Stimulated activated CD4-positive, alpha-beta T cell treated with anti-CD3 and anti-CD28 coated beads, TNF-alpha, amount 100 ng/mL, for 4 hours (primary cell): ENCODE measurements at regions not wholly inside any gene's neighbourhood (a gene's known extent, or its start where the extent isn't known, plus 50 kb on each side); places are given as distances from the start of the nearest gene placed in this dataset.
A peak's percentile ranks its signal among the peaks of the same experiment; 100 is the strongest.

Experiments used
- DNase-seq, 3 experiments: peaks; one replicate each; pipeline ENCODE4 v3.0.0-alpha.2; 2020; ENCODE audit warnings: low read depth in 3 of 3

DNA sequence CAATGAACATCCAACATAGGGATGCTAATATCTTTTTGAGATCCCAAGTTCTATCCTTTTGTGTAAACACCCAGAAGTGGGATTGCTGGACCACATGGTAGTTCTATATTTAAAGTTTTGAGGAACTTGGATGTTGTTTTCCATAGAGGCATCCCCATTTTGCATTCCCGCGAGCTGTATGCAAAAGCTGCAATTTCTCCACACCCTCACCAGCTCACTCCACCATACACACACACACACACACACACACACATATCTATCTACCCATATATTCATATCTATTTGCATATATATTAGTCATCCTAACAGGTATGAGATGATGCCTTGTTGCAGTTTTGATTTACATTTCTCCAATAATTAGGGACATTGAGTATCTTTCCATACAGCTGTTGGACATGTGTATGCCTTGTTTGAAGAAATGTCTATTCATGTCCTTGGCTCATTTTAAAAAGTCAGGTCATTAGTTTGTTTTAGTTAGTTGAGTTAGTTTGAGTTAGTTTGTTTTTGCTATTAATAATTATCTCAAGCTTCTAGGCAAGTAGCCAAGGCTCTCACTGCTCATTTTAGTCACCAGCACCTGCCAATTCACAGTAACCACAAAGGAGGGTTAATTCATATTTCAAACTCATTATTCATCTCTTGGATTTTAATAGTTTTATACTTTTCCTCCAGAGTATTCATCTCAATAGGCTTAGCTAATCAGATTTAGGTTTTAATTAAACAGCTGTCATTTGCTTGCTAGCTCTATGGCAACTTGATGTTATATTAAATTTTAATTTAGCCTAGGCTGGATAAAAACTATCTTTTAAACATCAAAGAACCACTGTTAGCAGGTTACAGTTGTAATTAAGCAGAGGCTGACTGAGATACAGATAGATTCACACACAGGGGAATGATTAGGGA lies 1435.9 kb upstream of the TMEM132C start:
- DNase-seq = no peak

DNA sequence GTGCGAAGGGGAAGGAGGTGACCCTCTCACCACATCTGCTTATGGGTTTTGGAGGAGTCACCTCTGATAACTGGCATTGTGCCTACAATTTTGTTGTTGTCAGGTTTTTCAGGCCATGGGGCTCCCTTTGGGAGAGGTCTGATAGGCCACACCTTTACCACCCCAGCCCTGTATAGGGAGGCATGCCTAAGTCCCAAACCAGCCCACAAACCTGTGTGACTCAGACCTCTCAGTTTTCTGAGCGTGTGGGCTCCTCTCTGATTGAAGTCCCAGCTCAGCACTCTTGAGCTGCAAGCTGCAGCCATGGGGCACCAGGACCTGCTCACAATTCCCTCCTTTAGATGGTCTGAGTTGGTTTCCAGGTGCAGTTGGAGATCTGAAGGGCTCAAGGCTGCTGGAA lies 1429.3 kb upstream of the TMEM132C start:
- no peak for DNase-seq

DNA sequence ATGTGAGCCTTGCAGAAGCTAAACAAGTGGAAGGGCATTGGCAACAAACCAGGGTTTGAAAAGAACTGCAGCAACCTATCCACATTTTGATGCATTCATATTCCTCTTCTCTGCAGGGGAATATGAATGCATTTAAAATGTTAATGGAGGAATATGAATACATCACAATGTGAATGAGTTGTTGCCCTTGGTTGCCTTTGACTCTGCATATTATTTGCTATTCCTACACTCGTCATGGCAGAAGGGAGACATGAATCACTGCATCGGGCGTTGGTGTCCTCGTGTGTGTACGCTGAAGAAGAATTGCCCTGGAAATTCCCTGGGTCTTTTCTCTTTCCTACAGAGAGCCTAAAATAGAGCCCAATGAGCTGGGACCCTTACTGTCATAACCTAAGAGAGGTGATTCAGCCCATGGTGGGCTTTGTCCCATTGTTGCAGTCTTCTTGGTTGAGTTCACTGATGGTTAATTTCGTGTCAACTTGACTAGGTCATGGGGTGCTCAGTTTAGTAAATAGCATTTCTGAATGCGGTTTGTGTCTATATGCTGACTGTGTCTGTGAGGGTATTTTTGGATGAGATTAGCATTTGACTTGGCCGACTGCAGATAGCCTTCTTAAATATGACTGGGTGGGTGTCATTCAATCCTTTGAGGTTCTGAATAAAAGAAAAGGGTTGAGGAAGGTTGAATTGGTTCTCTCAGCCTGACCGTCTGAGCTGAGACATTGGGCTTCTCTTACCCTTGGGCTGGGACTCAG lies 1422.9 kb upstream of the TMEM132C start:
- no peak for DNase-seq

DNA sequence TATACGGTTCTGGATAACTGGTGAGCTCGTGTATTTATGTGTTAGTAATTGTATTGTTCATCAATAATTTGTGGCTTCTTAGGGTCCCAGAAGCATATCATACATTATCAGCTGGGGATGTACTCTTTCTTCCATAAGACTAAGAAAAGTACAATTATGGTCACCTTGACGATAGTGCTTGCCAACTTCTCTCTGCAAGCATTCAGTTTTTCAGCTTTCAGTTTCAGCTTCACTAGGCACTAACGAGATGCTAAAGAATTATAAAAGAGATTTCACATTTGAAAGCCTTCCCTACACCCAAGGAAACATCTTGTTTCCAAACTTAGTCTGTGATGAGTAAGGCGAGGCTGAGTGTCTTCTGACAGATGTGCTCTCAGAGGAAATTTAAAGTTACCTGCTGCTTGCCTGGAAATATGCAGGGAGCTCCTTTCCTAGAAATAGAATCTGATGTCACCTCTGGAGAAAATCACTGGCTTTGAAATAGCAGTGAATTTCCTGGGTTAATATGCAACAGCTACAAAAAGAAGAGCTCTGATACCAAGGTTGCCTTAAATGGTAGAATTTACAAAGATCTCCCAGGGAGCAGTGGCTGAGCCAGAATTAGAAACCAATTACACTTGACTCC lies 1419.9 kb upstream of the TMEM132C start:
- no peak for DNase-seq

DNA sequence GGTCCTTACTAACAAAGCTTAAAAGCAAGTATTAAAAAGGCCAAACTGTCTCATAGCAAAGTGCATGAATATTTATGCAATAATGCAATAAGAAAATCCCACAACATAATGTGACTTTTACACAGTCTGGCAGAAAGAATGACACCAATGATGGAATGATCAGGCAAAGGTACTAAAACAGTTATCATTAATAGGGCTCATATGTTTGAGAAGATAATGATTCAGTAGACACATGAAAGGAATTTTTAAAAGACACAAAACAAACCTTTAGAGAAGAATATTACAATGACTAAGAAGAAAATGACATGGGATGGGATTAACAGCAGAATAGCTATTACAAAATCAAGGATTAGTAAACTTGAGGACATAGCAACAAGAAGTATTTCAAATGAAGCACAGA lies 1411.2 kb upstream of the TMEM132C start:
- DNase-seq = no peak

DNA sequence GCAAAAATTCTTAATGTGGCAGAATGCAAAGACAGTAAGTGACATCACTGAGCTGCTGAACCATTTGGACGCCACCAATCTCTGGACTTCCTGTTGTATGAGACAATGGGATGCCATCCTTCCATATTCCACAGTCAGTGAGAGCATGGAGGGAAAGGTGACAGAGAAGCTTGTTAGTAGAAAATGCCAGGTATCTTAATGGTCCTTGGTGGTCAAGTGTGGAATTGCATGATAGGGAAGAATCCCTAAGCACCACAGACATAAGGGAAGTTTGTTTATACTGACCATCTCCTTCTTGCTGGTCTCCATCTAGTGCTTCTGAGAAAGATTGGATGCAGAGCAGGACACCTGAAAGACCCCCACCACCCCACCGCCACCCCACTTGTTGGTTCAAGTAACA lies 1410.0 kb upstream of the TMEM132C start:
- no peak for DNase-seq

DNA sequence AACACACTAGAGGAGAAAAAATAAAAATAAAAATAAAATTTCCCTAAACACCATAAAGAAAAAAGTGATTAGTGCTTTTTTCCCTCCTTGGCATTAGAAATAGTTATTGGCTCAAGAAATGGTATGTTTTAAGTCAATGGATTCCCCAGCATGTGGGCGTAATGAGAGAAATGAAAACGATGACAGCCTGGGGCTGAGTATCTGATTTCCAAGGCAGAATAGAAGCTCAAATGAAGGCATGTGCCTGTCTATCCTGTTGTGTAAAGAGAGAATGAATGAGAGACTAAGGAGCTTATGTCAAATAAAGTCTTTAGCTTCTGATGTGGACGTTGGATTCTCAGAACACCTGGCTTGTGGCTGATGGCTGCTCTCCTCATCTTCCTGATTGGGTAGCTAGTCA lies 1408.4 kb upstream of the TMEM132C start:
- no peak for DNase-seq

DNA sequence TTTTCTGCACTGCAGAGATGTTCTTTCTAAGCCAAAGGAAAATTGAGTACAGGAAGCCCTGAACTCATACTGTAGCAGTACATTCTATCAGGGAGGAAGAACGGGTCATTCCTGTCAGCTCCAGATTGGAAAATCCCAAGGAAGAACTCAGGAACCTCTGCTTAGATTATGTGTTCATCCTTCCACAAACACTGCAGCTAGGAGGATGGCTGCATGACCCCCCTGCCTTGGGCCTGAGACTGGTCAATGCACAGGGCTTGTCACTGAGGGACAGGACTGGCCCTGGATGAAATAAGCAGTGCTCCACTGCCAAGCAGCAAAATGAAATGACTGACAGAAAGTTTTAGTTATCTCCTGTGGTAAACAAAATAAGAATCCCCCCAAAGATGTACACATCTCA lies 1406.8 kb upstream of the TMEM132C start:
- DNase-seq = no peak

DNA sequence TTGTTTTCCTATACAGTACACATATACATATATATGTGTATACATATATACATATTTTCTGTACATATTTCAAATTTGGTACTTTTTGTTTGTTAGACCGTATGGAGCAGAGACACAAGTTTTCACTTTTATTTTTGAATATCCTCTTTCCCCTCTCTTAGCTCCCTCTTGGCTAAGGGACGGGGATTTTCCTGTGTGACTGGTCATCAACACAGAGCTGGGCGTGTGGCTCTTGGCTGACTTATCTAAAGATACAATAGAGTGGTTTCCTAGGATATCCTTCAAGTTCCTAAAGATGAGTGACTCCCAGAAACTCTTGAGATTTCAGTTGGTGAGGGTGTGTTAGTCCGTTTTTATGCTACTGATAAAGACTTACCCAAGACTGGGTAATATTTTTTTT lies 1404.5 kb upstream of the TMEM132C start:
- DNase-seq = no peak

DNA sequence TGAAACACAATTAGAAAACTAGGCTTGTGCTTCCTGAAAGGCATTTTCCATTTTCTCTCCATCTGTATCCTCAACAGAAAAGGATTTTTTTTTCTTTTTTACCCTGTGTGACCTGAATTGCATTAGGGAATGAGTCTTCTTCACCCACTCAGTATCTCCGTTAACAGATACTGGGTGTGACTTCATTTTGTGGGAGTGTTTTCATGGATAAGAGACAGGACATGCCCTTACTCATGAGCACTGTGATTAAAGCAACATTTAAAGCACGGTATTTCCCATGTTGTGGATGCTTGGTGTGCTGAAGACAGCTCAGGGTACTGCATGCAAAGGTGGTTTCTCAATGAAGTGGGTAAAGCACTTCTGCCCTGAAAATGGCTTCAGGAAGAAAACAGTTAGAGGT lies 1397.3 kb upstream of the TMEM132C start:
- DNase-seq = no peak

DNA sequence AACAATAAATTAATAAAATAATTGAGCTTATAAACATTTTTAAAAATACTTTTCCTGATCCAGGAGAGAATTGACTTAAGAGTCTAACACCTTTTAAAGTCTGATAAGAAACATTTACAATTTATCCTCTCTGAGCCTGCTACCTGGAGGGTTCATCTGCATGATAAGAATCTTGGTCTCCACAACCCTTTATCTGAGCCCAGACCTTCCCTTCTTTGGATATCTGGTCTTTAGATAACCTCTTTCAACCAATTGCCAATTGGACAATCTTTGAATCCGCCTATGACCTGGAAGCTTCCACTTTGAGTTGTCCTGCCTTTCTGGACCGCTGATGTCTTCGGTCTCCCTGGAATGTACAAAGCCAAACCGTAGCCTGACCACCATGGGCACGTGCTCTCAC lies 1393.3 kb upstream of the TMEM132C start:
- no peak for DNase-seq

DNA sequence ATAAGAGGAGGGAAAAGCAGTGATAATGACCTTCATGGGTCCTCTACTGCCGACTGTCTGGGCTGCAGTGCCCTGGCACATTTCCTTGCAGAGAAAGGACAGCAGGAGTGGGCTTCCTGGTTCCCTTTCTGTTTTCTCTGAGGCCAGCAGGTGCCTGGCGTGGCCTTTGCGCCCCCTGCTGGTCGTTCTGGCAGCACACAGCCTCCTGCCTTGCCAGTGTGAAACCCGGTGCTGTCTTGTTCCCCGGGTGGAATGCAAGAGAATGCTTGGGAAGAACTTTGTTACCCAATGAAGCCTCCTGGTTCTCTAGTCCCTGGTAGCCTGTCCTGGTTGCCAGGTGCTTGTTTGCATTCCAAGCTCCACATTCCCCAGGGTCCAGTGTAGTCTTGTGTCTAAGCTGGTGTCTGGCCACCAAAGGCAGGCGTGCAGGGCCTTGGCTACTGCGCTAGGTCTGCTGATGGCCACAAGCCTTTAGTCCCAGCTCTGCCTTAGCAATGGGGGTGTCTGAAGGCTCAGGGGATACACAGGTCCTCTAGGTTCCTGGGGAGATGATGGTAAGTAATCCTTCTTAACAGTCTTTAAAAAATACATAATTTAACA lies 1392.4 kb upstream of the TMEM132C start:
- DNase-seq = peak; percentile 5 to 40 (median 16)

DNA sequence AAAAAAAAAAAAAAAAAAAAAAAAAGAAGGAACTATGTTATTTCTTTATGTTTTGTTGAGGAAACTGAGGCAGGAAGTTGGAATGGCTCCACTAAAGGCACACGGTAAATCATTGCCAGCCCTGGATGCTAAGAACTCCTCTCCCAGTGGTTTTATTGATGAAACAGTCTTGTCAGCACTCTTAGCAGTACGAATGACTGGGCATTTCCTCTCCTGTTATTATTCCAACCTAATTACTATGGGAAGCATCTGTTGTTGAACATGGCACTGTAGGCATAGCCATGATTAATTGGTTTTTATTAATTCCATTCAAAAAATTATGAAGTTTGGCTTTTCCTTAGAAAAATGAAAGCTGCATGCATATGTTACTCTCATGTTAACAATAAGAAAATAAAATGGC lies 1387.1 kb upstream of the TMEM132C start:
- no peak for DNase-seq

DNA sequence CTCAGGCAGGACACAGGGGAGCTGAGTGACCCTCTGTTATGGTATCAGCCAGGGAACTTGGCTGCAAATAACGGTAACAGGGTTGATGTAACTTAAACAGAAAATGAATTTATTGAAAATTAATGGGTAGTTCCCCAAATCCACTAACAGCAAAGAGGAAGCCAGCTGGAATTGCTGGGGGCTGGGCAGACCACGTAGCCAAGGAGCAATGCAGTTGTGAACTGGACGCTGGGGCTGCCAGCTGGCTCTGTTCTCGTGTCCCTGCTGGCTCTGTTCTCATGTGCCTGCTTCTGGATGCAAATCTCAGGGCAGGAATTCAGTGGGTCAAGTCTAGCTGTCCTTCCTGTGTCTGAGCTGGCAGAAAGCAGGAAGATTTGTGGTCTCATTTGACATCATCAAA lies 1383.3 kb upstream of the TMEM132C start:
- DNase-seq = no peak

DNA sequence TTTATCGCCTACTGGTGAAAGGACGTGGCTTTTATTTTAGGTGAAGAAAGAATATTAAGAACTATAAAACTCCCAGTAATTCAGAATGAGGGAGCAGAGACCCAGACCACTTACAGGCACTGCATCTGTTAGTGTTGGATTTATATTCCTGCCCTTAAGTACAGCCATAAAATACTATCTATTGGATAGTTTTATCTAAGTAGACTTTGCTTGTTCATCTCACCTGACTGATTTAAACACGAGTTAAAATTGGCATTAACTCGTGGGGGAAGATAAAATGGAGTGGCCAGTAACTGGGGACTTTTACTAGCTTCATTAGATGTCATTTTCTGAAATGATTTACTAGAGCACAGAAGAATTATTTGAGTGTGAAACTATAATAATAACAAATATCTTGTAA lies 1377.5 kb upstream of the TMEM132C start:
- no peak for DNase-seq

DNA sequence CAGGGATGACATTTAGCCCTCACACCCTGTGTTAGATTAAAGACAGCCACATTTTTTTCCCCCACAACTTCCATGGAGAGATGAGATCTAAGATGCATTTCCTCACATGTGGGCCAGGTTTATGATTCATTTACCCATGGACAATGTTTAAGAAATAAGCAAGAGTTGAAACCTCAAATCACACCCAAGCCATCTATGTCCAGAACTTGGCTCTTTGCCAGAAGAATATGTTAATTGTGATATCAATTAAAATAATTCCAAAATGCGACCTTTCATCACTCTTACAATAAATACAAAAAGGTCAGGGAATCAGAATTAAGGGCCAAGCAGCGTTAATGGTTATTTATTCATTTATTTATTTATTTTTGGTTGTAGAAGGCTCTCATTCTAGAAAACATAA lies 1376.9 kb upstream of the TMEM132C start:
- no peak for DNase-seq

DNA sequence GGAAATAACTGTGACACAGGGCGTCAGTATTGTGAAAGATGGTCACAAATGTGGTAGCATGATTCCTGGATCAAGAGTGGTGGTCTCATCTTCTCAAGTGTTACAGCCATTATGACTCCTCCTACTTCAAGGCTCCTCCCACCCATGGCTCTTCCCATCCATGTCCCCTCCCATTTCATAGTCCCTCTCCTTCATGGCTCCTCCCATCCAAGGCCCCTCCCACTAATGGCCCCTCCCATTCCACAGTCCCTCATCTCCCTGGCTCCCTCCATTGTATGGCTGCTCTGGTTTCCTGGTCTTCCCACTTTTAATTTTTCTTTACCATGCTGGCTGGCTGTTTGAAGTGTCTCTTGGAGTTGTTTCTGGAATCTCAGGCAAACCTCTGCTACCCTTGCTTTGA lies 1375.2 kb upstream of the TMEM132C start:
- no peak for DNase-seq

DNA sequence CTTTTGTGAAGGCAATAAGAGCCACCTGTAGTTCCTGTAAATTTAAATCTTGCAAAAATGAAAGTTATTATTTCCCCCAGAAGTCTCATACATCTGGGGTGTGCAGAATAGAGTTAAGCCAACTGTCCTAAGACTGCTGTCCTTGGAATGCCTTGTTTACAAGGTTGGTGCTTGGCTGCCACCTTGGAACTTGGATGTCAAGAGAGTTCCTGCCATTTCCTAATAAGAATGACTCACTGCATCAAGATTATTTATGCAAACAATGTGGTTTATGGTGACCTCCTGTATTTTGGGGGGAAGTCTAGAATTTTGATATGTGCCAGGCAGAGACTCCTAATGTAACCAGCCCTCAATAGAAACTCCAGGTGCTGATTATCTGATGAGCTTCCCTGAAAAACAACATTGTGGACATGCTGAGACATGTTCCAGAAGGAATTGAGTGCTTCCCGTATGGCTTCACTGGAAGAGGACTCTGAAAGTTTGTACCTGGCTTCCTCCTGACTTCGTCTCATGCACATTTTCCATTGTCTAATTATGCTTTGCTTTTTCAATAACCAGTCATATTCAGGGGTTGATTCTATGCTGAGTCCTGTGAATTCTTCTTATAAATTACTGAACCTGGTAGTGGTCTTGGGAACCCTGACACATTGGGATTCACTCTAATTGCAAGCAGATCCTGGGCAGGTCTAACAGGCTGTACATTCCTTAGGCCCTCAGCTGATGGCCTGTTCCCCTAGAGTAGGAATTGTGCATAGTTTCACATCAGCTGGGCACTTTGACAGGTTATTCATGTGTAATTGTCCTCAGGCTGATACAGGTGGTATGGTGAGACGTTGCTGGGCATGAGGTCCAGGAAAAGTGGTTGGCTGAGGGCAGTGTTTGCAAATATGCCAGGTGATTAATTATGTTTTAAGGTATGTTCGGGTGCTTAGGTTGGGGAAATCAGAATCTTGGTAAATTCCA lies 1370.7 kb upstream of the TMEM132C start:
- no peak for DNase-seq

DNA sequence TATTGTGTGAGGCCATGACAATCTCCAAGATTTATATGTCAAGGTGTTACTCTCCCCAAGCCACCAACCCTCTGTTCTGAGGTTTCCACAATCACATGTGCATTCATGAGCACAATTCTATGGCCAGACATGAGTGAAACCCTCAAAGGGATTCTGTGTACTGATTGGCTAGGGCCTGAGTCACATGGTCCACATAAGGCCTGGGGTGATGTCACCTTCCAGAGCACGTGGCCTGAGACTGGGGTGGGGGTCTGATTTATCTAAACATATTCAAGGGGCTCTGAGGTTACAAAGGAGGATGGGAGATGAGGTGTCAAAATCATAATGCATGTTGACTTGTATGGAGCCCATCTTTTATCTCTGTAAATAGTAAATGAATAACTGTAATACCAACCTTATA lies 1369.9 kb upstream of the TMEM132C start:
- no peak for DNase-seq

DNA sequence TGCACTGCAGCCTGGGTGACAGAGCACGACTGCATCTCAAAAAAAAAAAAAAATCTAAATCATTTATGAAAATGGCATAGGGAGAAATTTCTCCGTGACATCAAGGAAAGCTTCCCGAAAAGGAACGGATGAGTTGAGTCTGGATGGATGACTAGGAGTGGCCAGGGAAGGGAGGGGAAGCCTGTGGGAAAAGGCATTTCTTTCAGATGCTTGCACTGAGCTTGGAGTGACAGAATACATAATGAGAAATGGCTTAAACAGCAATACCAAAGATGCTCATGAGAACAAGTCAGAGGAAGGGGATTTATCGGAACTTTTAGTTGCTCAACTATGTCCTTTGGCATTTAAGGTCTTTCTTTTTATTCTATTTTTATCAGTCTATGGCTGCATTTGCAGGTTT lies 1369.2 kb upstream of the TMEM132C start:
- DNase-seq = no peak

DNA sequence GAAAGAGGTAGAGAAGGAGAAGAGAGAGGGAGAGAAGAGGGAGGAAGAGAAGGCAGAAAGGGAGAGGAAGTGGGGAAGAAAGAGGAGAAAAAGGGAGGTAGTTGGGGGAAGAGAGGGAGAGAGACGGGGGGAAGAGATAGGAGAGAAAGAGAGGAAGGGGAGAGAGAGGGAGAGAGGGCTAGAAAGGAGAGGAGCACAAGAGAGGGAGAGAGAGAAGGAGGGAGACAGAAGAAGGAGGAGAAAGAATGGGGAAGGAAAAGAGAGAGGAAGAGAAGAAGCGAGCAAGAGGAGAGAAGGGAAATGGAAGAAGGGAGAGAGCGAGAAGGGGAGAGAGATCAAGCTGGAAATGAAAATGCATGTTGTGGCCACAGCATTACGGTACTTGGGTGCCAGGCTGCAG lies 1368.4 kb upstream of the TMEM132C start:
- DNase-seq = no peak
